Astrocyte (in vitro differentiated cells and primary cell): ENCODE measurements at regions not wholly inside any gene's neighbourhood (a gene's known extent, or its start where the extent isn't known, plus 50 kb on each side); places are given as distances from the start of the nearest gene placed in this dataset.

Experiments used
- DNase-seq: peaks from one replicate; pipeline ENCODE4 v3.0.0-alpha.2; 2010; ENCODE audit warnings: low read depth
- FAIRE-seq: peaks from 2 replicates; lab custom pipeline; 2011; peaks lifted over from hg19 to GRCh38; lab: Jason Lieb, UNC
- H2AFZ ChIP-seq: 2 replicates; pipeline ENCODE4 v1.6.0; 2012; ENCODE audit warnings: low read depth, low read length, inconsistent platforms
- H3K27ac ChIP-seq: 2 replicates; pipeline ENCODE4 v1.5.1; 2011; ENCODE audit warnings: low read depth, low read length, inconsistent platforms
- H3K27me3 ChIP-seq: 2 replicates; pipeline ENCODE4 v1.6.0; 2011; ENCODE audit warnings: low read length, inconsistent platforms; ENCODE audit not compliant: insufficient read depth
- H3K36me3 ChIP-seq: 2 replicates; pipeline ENCODE4 v1.5.1; 2011; ENCODE audit warnings: low read length, inconsistent platforms; ENCODE audit not compliant: insufficient read depth
- H3K4me1 ChIP-seq: 2 replicates; pipeline ENCODE4 v1.5.1; 2011; ENCODE audit warnings: low read length, inconsistent platforms; ENCODE audit not compliant: insufficient read depth
- H3K4me2 ChIP-seq: 2 replicates; pipeline ENCODE4 v1.6.0; 2012; ENCODE audit warnings: low read length, inconsistent platforms
- H3K4me3 ChIP-seq: 2 replicates; pipeline ENCODE4 v1.5.1; 2011; ENCODE audit warnings: low read depth, mild to moderate bottlenecking, low read length, inconsistent platforms; ENCODE audit not compliant: insufficient read depth
- H3K79me2 ChIP-seq: 2 replicates; pipeline ENCODE4 v1.6.0; 2012; ENCODE audit warnings: mild to moderate bottlenecking, low read length, inconsistent platforms; ENCODE audit not compliant: insufficient read depth
- H3K9ac ChIP-seq: 2 replicates; pipeline ENCODE4 v1.6.0; 2012; ENCODE audit warnings: mild to moderate bottlenecking, low read length, inconsistent platforms
- H3K9me3 ChIP-seq: 2 replicates; pipeline ENCODE4 v1.5.1; 2012; ENCODE audit warnings: low read depth, mild to moderate bottlenecking, low read length, inconsistent platforms; ENCODE audit not compliant: insufficient read depth
- H4K20me1 ChIP-seq: 2 replicates; pipeline ENCODE4 v1.6.0; 2012; ENCODE audit warnings: low read length, inconsistent platforms; ENCODE audit not compliant: insufficient read depth
- H3K27ac Mint-ChIP-seq: one replicate; pipeline ENCODE4 v1.8.0; 2021; ENCODE audit warnings: mild to moderate bottlenecking, mixed read lengths; ENCODE audit not compliant: unreplicated experiment
- H3K27me3 Mint-ChIP-seq: one replicate; pipeline ENCODE4 v1.8.0; 2021; ENCODE audit warnings: low read depth, mixed read lengths; ENCODE audit not compliant: unreplicated experiment
- H3K36me3 Mint-ChIP-seq: one replicate; pipeline ENCODE4 v1.8.0; 2021; ENCODE audit warnings: low read depth, mixed read lengths; ENCODE audit not compliant: unreplicated experiment
- H3K4me1 Mint-ChIP-seq: one replicate; pipeline ENCODE4 v1.8.0; 2021; ENCODE audit warnings: low read depth, mixed read lengths; ENCODE audit not compliant: unreplicated experiment
- H3K4me3 Mint-ChIP-seq: one replicate; pipeline ENCODE4 v1.8.0; 2021; ENCODE audit warnings: mild to moderate bottlenecking, moderate library complexity, mixed read lengths; ENCODE audit not compliant: unreplicated experiment
- H3K9me3 Mint-ChIP-seq: one replicate; pipeline ENCODE4 v1.8.0; 2021; ENCODE audit warnings: mild to moderate bottlenecking, mixed read lengths; ENCODE audit not compliant: unreplicated experiment
- EZH2 ChIP-seq: IDR thresholded peaks from 2 replicates; pipeline ENCODE4 v1.6.1; 2012; ENCODE audit warnings: mild to moderate bottlenecking, low read length, inconsistent platforms; ENCODE audit not compliant: insufficient read depth
- TF ChIP-seq, protein P1 (sequence below): IDR thresholded peaks from 2 replicates; pipeline ENCODE4 v1.5.1; 2011; ENCODE audit warnings: low read depth, mild to moderate bottlenecking, inconsistent platforms, low read length, moderate library complexity; ENCODE audit not compliant: insufficient read depth

GRCh38 chr7:145884716-145885514 is 231.7 kb upstream of the CNTNAP2 start:
- no peak overlapping the region for H3K4me3 Mint-ChIP-seq
- no peak overlapping the region for H3K27ac Mint-ChIP-seq

GRCh38 chr7:145876376-145876775 is 240.2 kb upstream of the CNTNAP2 start:
- H3K4me3 ChIP-seq = no peak overlapping the region
- no peaks in the 10 kb centered on the region for H3K79me2 ChIP-seq
- no peaks in the 10 kb centered on the region for H3K4me1 ChIP-seq
- Mint-ChIP-seq H3K4me1 (no peaks in the 10 kb centered on the region), H3K9me3 (no peaks in the 10 kb centered on the region), H3K27me3 (no peaks in the 10 kb centered on the region), H3K4me3 (no peak overlapping the region), H3K36me3 (no peaks in the 10 kb centered on the region), H3K27ac (no peak overlapping the region)
- no peak overlapping the region for H3K27ac ChIP-seq
- H4K20me1 ChIP-seq = no peaks in the 10 kb centered on the region
- H3K36me3 ChIP-seq = no peaks in the 10 kb centered on the region
- no peak overlapping the region for H2AFZ ChIP-seq
- no peak for DNase-seq
- no peak for FAIRE-seq
- TF ChIP-seq EZH2 = no peak
- TF ChIP-seq, protein P1, sequence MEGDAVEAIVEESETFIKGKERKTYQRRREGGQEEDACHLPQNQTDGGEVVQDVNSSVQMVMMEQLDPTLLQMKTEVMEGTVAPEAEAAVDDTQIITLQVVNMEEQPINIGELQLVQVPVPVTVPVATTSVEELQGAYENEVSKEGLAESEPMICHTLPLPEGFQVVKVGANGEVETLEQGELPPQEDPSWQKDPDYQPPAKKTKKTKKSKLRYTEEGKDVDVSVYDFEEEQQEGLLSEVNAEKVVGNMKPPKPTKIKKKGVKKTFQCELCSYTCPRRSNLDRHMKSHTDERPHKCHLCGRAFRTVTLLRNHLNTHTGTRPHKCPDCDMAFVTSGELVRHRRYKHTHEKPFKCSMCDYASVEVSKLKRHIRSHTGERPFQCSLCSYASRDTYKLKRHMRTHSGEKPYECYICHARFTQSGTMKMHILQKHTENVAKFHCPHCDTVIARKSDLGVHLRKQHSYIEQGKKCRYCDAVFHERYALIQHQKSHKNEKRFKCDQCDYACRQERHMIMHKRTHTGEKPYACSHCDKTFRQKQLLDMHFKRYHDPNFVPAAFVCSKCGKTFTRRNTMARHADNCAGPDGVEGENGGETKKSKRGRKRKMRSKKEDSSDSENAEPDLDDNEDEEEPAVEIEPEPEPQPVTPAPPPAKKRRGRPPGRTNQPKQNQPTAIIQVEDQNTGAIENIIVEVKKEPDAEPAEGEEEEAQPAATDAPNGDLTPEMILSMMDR = no peak
- H3K9me3 ChIP-seq = no peaks in the 10 kb centered on the region
- H3K27me3 ChIP-seq = no peaks in the 10 kb centered on the region
- H3K4me2 ChIP-seq = no peak overlapping the region
- H3K9ac ChIP-seq = no peak overlapping the region

More at GRCh38 chr7:145884716-145885514, 231.7 kb upstream of the CNTNAP2 start:
- H3K36me3 Mint-ChIP-seq = no peaks in the 10 kb centered on the region
- DNase-seq (no peak), FAIRE-seq (no peak)
- Histone ChIP-seq H3K4me2 (no peak overlapping the region), H3K36me3 (no peaks in the 10 kb centered on the region), H2AFZ (no peak overlapping the region), H3K79me2 (no peaks in the 10 kb centered on the region), H3K9ac (no peak overlapping the region), H3K27ac (no peak overlapping the region), H3K27me3 (no peaks in the 10 kb centered on the region), H4K20me1 (no peaks in the 10 kb centered on the region), H3K9me3 (peaks cover 2% of the 10 kb centered on the region), H3K4me1 (no peaks in the 10 kb centered on the region), H3K4me3 (no peak overlapping the region)
- peaks cover 5% of the 10 kb centered on the region for H3K9me3 Mint-ChIP-seq
- H3K4me1 Mint-ChIP-seq = no peaks in the 10 kb centered on the region
- no peaks in the 10 kb centered on the region for H3K27me3 Mint-ChIP-seq
- TF ChIP-seq EZH2 = no peak
- TF ChIP-seq, protein P1 = no peak

GRCh38 chr7:145875267-145875666 is 241.3 kb upstream of the CNTNAP2 start:
- Mint-ChIP-seq H3K4me1 (no peaks in the 10 kb centered on the region), H3K9me3 (no peaks in the 10 kb centered on the region), H3K36me3 (no peaks in the 10 kb centered on the region), H3K27ac (no peak overlapping the region), H3K4me3 (no peak overlapping the region), H3K27me3 (no peaks in the 10 kb centered on the region)
- Histone ChIP-seq H2AFZ (no peak overlapping the region), H3K9me3 (no peaks in the 10 kb centered on the region), H3K4me2 (no peak overlapping the region), H3K4me3 (no peak overlapping the region), H4K20me1 (no peaks in the 10 kb centered on the region), H3K36me3 (no peaks in the 10 kb centered on the region), H3K27me3 (no peaks in the 10 kb centered on the region), H3K9ac (no peak overlapping the region), H3K27ac (no peak overlapping the region), H3K4me1 (no peaks in the 10 kb centered on the region), H3K79me2 (no peaks in the 10 kb centered on the region)
- no peak for FAIRE-seq
- DNase-seq = no peak
- TF ChIP-seq, protein P1 = no peak
- TF ChIP-seq EZH2 = no peak
